Spleen (tissue), 7 donors: ENCODE measurements at regions not wholly inside any gene's neighbourhood (a gene's known extent, or its start where the extent isn't known, plus 50 kb on each side); places are given as distances from the start of the nearest gene placed in this dataset.

Experiments
- CTCF ChIP-seq, 11 experiments: fragments of 200-600 bp in 7 of 11; fragments of 450-650 bp in 4 of 11; sonication (generic) in 4 of 11; IDR thresholded peaks in 8 of 11; conservative IDR thresholded peaks in 3 of 11; 1 replicate in 7 of 11; 2 replicates in 4 of 11; pipeline versions ENCODE4 v1.4.0 to v1.8.0; 2016 to 2021; ENCODE audit warnings: antibody characterized with exemption in 11 of 11, inconsistent platforms in 4 of 11, mild to moderate bottlenecking in 1 of 11
- POLR2A ChIP-seq, 3 donors: fragments of 450-650 bp; IDR thresholded peaks; one replicate each; pipeline ENCODE4 v1.5.1; 2017; ENCODE audit warnings: antibody characterized with exemption in 3 of 3, mild to moderate bottlenecking in 1 of 3
- donor health status: DM: no; HTN: no; CAD: no; lungs with moderate emphysema.
- donor health status: DM: no; HTN: no; CAD: no.
- donor health status: DM: no; HTN: no; CAD: no.

- TF ChIP-seq POLR2A (IDR thresholded peaks at IDR 0.05) (no peak), CTCF (IDR thresholded peaks at IDR 0.05 in 8 of 11, conservative IDR thresholded peaks at IDR 0.05 in 3 of 11) (no peak)
Measured at GRCh38 chr18:22739789-22740188, 193.3 kb upstream of the RBBP8 start.
